DMS114 treated with DMSO at 0.1 percent for 48 hours (cell line): ENCODE measurements at regions not wholly inside any gene's neighbourhood (a gene's known extent, or its start where the extent isn't known, plus 50 kb on each side); places are given as distances from the start of the nearest gene placed in this dataset.
"Not testable (repeated sequence)": the region's sequence is repeated elsewhere in the genome, so short reads cannot be mapped to it uniquely, and the experiment has no call there.

Source experiments
- DNase-seq: peaks from one replicate; lab custom pipeline; 2025; ENCODE audit not compliant: unreplicated experiment; lab: John Stamatoyannopoulos, UW

- no peak for DNase-seq
Observed at GRCh38 chr5:40453689-40454088, 226.0 kb upstream of the PTGER4 start.

GRCh38 chr5:40452874-40453624 is 226.7 kb upstream of the PTGER4 start:
- DNase-seq = no peak

- no peak for DNase-seq
Observed at GRCh38 chr5:40447438-40447837, 232.3 kb upstream of the PTGER4 start.

GRCh38 chr5:40446910-40447309 is 232.8 kb upstream of the PTGER4 start:
- no peak for DNase-seq

GRCh38 chr5:40442346-40442745 is 237.4 kb upstream of the PTGER4 start:
- no peak for DNase-seq

GRCh38 chr5:40441733-40442132 is 238.0 kb upstream of the PTGER4 start:
- no peak for DNase-seq

- no peak for DNase-seq
Observed at GRCh38 chr5:40440746-40441145, 239.0 kb upstream of the PTGER4 start.

GRCh38 chr5:40439103-40439502 is 240.6 kb upstream of the PTGER4 start:
- DNase-seq = not testable (repeated sequence)

GRCh38 chr5:40438646-40439045 is 241.1 kb upstream of the PTGER4 start:
- not testable (repeated sequence) for DNase-seq

- DNase-seq = no peak
Observed at GRCh38 chr5:40437452-40437861, 242.3 kb upstream of the PTGER4 start.

GRCh38 chr5:40436535-40437237 is 243.0 kb upstream of the PTGER4 start:
- no peak for DNase-seq

- not testable (repeated sequence) for DNase-seq
Observed at GRCh38 chr5:40435706-40436105, 244.0 kb upstream of the PTGER4 start.

- no peak for DNase-seq
Observed at GRCh38 chr5:40432836-40433235, 246.9 kb upstream of the PTGER4 start.

GRCh38 chr5:40431734-40432133 is 248.0 kb upstream of the PTGER4 start:
- DNase-seq = no peak

GRCh38 chr5:40430101-40430710 is 249.5 kb upstream of the PTGER4 start:
- no peak for DNase-seq

- DNase-seq = no peak
Observed at GRCh38 chr5:40429258-40430100, 250.2 kb upstream of the PTGER4 start.

GRCh38 chr5:40428815-40429214 is 250.9 kb upstream of the PTGER4 start:
- DNase-seq = no peak

- DNase-seq = no peak
Observed at GRCh38 chr5:40428126-40428525, 251.6 kb upstream of the PTGER4 start.

GRCh38 chr5:40417046-40417810 is 262.5 kb upstream of the PTGER4 start:
- DNase-seq = not testable (repeated sequence)

GRCh38 chr5:40416588-40416987 is 263.1 kb upstream of the PTGER4 start:
- DNase-seq = no peak
